ENCODE measurements at regions not wholly inside any gene's neighbourhood (a gene's known extent, or its start where the extent isn't known, plus 50 kb on each side); places are given as distances from the start of the nearest gene placed in this dataset.
A peak's percentile ranks its signal among the peaks of the same experiment; 100 is the strongest.

DNA sequence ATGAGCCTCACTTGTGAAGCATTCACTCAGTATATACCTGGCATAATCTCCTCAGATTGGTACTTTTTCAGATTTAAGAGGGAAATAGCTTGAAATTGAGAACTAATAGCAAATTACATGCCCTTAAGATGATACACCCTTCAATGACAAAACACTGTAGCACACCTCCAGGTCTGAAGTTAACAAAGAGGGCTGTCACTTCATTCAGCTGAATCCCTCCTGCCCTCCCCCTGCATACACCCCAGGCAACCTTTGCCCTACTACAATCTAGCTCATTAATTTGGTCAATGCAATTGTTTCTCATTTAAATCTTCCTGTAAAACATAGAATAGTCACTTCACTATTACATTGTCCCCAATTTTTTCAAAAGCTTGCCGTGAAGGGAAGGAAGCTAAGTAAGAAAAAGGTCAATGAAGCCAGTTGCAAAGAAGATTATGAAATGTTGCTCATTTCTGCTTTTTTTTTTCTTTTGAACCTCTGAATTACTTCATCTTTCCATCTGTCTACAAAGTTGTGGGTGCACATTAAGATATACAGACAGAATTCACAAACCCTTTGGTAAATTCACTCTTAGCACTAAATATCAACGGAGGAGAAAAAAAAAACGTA lies 294.8 kb upstream of the PTGER4 start:
- no peak for DNase-seq

DNA sequence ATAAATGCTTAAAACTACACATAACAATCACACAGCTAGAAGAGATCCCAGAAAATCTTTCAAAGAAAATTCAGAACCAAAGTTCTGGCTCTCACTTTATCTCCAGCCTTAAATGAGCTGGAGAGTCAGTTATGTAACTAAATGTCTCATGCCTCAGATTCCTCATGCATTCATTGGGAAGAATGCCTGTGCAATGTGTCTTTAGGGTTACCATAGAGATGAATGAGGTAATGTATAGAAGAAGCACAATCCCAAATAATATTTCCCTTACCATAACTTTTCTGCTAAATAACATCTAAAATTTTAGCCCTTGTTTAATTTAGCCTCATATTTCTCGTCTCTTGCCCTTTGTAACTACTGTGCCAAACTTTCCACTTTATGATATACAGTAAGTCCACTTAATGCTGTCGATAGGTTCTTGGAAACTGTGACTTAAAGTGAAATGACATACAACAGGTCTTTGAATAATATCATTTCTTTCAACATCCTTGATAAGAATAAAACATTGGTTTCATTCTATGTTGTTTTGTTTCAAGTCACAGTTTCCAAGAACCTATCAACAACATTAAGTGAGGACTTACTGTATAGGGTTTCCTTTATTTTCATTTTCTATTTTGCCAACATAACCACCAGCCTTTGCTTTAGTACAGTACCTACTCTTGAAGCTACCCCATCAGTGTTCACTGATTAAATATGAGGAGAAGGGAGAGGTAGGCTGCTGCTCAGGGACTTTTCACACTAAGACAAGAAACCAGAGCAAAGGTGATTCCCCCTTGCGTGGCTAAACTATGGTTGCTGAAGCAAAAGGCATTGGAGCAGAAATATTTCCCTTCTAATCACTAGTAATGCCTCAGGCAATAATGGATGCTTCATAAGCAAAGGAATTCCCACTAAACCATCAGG lies 295.7 kb upstream of the PTGER4 start:
- DNase-seq: peak; percentile 50

DNA sequence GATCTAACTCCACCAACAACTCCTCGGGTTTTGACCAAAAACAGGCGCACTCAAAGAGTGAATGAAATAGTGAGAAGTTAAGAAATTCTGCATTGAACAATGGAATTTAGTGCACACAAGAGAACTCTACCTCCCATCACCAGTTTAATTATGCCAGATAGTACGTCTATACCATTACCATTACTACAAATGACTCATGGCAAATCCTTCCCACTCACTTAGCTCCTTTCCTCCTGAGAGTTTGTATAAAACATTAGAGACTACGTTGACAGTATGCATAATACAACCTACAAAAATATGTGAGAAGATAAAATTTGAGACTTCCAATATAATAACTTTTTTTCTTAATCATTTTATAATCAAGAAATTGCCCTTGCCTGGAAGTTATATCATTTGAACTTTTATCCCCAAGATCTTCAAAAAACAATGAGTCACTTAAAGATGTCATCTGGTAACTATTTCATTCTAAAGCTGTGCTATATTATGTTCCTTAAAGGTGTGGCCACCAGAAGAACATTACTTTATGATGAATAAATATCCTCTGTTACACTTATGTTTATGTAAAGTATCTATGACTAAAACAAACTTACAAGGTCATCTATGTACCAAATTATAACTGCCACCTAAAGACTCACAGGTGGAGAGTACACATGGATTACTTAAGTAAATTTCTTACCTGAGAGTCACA lies 297.9 kb upstream of the PTGER4 start:
- DNase-seq: no peak

DNA sequence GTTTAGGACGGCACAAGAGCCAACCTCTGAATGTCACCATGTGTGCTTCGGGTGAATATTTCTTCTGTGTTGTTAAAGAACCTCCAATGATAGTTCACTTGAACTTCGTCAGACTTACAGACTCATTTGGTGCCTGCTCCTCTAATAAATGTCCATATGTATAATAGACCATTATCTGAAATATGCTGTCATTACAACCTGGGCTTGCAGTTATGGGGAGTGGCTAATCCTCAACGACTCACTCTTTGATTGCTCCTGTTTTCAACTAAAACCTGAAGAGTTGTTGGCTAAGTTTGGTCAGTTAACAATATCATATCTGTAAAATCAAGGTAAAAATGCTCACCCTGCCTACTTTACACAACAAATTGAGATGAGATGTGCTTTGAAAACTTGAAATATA lies 298.7 kb upstream of the PTGER4 start:
- no peak for DNase-seq

GRCh38 chr5:40378396-40379177 lies 301.1 kb upstream of the PTGER4 start:
- peak; percentile 57 for DNase-seq

GRCh38 chr5:40376566-40376965 lies 303.1 kb upstream of the PTGER4 start:
- DNase-seq: no peak

DNA sequence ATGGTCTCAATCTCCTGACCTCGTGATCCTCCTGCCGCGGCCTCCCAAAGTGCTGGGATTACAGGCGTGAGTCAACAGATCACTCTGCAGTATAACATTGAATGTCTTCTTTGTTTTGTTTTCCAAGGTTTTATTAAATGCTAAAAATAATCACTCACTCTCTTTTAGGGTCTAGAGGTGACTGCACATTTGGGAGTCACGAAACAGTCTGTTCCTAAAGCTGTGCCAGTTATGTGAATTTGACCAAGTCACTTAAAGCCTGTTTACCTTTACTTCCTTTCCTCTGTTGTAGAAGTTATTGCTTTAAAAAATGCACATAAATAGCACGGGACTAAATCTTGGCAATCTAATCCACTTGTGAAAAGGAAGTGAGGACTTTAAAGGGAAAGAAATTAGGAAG lies 304.9 kb upstream of the PTGER4 start:
- DNase-seq: no peak

DNA sequence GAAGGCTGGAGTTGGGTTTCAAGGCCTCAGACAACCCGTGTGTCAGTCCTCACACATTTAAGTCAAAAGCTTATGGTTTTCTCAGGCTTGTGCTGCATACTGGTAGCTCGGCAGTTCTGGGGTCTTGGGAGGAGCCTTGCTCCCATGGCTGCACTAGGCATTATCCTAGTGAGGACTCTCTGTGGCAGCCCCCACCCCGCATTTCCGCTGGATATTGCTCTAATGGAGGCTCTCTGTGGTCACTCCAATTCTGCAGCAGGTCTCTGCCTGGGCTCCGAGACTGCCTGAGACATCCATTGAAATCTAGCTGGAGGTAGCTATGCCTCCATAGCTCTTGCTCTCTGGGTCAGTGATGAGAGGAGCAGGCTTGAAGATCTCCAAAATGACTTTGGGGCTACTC lies 311.5 kb upstream of the PTGER4 start:
- no peak for DNase-seq

DNA sequence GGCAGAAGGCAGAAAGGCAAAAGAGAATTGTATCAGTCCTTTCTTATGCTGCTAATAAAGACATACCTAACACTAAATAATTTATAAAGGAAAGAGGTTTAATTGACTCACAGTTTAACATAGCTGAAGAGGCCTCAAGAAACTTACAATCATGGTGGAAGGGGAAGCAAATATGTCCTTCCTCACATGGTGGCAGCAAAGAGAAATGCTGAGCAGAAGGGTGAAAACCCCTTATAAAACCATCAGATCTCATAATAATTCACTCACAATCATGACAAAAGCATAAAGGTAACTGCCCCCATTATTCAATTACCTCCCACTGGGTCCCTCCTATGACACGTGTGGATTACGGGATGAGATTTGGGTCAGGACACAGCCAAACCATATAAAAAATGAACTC lies 312.5 kb upstream of the PTGER4 start:
- DNase-seq: peak; percentile 52

DNA sequence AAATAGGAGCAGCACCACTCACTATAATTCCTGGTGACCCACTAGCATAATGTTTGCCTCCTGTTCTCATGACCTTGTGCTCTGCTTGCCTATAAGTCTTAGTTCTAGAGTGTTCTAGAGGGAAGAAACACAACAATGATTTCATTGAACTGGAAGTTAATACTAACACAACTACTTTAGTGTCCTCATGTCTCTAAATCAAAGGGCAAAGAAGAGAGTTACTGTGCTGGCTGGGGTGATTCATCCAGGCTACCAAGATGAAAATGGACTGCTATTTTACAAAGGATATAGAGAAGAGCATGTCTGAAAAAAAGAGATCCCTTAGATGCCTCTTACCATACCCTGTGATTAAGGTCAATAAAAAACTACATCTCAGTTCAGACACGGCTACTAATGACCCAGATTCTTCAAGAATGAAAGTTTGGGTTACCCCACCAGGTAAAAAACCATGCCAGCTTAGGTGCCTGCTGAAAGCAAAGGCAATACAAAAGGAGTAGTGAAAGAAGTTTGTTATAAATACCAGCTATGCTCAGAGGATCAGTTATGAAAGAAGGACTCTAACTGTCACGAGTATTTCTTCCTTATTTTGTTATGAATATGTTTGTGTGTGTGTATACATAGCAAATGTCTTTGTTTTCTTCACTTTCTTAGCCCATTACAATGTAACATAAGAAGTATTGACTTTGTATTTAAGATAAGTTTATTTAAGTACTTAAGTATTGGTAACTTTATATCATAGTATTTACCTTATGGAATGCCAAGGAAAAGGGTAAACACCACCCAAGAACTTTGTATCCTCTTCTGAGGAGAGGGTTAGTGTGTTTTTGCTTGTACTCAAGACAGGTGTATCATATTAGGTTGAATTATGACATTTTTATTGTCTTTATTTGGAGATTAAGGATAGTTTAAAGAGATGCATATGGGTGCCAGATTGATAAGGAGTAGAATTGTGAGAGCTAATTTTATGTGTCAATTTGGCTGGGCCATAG lies 314.1 kb upstream of the PTGER4 start:
- DNase-seq: no peak

DNA sequence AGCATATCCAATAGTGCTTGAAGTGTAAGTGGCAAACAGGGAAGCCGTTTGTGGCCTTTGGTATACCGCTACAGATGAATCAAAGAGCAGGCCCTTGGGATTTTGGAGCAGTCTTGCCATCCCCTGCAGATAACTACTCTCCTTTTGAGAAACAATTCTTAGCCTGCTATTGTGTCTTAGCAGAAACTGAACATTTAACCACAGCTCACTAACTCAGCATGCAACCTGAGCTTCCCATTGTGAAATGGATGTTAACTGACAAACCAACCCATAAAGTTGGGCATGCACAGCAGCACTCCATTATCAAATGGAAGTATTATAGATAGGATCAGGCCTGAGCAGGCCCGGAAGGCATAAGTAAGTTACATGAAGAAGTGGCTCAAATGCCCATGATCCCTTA lies 315.3 kb upstream of the PTGER4 start:
- DNase-seq: no peak

GRCh38 chr5:40361378-40361777 lies 318.3 kb upstream of the PTGER4 start:
- peak; percentile 41 for DNase-seq

GRCh38 chr5:40360685-40361084 lies 319.0 kb upstream of the PTGER4 start:
- no peak for DNase-seq

GRCh38 chr5:40359832-40360231 lies 319.9 kb upstream of the PTGER4 start:
- no peak for DNase-seq

DNA sequence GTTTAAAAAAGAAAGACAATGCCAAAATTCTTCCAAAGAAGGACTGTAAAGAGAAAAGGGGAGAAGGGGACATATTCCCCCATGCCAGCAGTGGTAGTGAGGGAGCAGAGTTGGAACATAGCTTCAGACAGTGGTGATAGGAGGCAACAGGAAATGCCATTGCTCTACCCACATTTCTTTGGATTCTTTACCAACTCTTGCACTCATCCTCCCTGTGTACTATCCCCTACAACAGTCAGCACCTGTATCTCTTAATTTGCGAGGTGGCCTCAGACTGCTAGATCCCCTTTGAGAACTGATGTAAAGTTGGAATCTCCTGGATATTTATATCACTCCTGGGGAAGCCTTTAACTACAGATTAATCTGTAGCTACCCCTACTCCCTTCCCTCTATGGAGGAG lies 320.6 kb upstream of the PTGER4 start:
- DNase-seq: no peak

DNA sequence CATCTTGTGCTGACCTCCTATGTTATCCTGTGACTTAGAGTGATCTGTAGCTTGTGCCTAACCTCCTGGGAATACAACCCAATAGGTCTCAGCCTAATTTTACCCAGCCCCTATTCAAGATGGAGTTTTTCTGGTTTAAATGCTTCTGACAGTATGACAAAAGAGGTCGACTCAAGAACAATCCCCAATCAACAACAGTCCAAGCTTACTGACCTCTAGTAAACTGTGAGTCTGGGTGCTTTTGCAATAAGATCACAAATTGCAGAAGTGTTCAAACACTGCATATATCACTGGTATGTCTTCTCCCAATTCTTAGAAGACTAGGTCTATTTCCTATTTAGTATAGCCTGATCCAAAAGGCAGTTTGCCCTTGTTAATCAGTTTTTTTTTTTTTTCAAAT lies 323.5 kb upstream of the PTGER4 start:
- no peak for DNase-seq

- DNase-seq: no peak
Measured at GRCh38 chr5:40355846-40356245, 323.9 kb upstream of the PTGER4 start.

DNA sequence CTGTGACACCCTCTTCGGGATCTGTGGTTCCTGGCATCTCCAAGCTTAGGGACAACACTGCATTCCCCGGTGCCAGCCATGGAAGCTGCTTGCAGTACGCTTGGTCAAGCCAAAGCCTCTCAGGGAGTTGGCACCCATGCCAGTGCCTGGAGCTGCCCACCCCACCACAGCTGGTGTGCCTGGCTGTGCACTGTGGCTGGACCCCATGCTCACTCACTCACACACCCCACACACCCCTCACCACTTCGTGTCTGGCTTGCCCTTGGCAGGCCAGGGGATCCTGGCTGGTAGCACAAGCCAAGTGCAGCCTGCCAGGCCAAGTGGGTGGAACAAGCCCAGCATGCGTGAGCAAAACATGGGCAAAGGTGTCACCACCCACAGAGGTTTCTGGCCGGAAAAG lies 324.5 kb upstream of the PTGER4 start:
- no peak for DNase-seq

- no peak for DNase-seq
Measured at GRCh38 chr5:40354171-40354570, 325.5 kb upstream of the PTGER4 start.

DNA sequence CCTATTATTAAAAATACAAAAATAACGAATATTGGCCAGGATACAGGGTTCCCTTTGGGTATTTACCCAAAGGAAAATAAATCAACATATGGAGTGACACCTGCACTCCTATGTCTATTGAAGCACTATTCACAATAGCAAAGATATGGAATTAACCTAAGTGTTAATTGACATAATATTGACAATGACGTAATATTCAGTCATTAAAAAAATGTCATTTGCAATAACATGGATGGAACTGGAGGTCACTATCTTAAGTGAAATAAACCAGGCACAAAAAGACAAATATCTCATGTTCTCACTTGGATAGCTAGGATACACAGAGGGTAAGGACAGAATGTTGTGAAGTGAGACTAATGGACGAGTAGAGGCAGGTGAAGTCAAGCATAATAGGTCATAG lies 326.3 kb upstream of the PTGER4 start:
- no peak for DNase-seq

DNA sequence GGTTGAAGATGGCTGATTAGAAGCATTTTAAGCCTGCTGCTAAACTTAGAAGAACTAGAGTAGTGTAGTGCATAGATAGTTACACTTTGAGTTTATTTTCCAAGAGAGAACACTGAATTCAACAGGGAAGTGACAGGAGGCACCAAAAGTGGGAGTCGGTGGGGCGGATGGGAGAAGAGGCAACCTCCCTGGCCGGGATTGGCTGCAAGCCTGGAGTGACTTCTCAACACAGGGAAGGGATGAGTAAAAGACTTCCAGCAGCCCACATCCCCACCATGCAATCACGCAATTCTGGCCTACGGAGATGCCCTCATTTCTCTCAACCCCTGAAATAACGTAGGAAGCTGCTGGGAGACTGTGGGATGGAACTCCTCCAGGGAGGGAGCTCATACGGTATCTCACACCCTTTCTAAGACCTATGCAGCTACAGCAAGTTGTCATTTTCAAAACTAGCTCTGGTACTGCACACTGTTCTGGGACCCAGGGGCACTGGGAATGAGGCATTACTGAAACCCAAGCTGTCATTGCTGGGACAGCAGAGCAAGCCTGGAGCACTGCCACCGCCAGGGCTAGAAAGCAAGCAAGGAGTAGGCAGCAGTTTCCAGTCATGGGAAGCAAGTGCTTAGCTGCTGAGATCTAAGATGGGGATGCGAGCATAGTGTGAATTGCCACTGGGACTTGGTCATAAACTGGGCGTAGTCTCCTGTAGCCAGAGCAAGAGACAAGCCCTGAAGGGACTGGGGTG lies 331.6 kb upstream of the PTGER4 start:
- DNase-seq: no peak

Measured in CD4-positive, alpha-beta T cell treated with Interleukin-12 subunit alpha and Interleukin-12 subunit beta, for 1 hour (primary cell).